ENCODE measurements at regions not wholly inside any gene's neighbourhood (a gene's known extent, or its start where the extent isn't known, plus 50 kb on each side); places are given as distances from the start of the nearest gene placed in this dataset.

GRCh38 chr21:32183396-32183795 lies 95.5 kb downstream of the MIS18A start:
- no peak for DNase-seq (ENCODE audit: low spot score)

GRCh38 chr21:32182449-32182848 lies 96.4 kb downstream of the MIS18A start:
- no peak for DNase-seq (ENCODE audit: low spot score)

GRCh38 chr21:32181457-32181856 lies 97.4 kb downstream of the MIS18A start:
- no peak for DNase-seq (ENCODE audit: low spot score)

- DNase-seq (ENCODE audit: low spot score): no peak
Observed at GRCh38 chr21:32174819-32175218, 104.0 kb downstream of the MIS18A start.

- DNase-seq (ENCODE audit: low spot score): no peak
Observed at GRCh38 chr21:32173121-32173724, 105.6 kb downstream of the MIS18A start.

- DNase-seq (ENCODE audit: low spot score): no peak
Observed at GRCh38 chr21:32172106-32172505, 106.7 kb downstream of the MIS18A start.

GRCh38 chr21:32167513-32167912 lies 111.3 kb downstream of the MIS18A start:
- DNase-seq (ENCODE audit: low spot score): no peak

GRCh38 chr21:32163386-32163785 lies 115.5 kb downstream of the MIS18A start:
- no peak for DNase-seq (ENCODE audit: low spot score)

GRCh38 chr21:32162727-32163320 lies 116.0 kb downstream of the MIS18A start:
- no peak for DNase-seq (ENCODE audit: low spot score)

GRCh38 chr21:32155226-32155625 lies 123.6 kb downstream of the MIS18A start:
- no peak for DNase-seq (ENCODE audit: low spot score)

GRCh38 chr21:32147041-32147440 lies 131.8 kb downstream of the MIS18A start:
- DNase-seq (ENCODE audit: low spot score): no peak

GRCh38 chr21:32144851-32145250 lies 134.0 kb downstream of the MIS18A start:
- no peak for DNase-seq (ENCODE audit: low spot score)

- peak; percentile 66 for DNase-seq (ENCODE audit: low spot score)
Observed at GRCh38 chr21:32143241-32143939, 135.5 kb downstream of the MIS18A start.

GRCh38 chr21:32141318-32141633 lies 137.6 kb downstream of the MIS18A start:
- DNase-seq (ENCODE audit: low spot score): no peak

GRCh38 chr21:32140604-32141317 lies 138.1 kb downstream of the MIS18A start:
- DNase-seq (ENCODE audit: low spot score): peak; percentile 33

- peak; percentile 15 for DNase-seq (ENCODE audit: low spot score)
Observed at GRCh38 chr21:32140151-32140550, 138.7 kb downstream of the MIS18A start.

- DNase-seq (ENCODE audit: low spot score): no peak
Observed at GRCh38 chr21:32138658-32139057, 140.2 kb downstream of the MIS18A start.

GRCh38 chr21:32137931-32138330 lies 140.9 kb downstream of the MIS18A start:
- no peak for DNase-seq (ENCODE audit: low spot score)

GRCh38 chr21:32137266-32137665 lies 141.6 kb downstream of the MIS18A start:
- no peak for DNase-seq (ENCODE audit: low spot score)

- DNase-seq (ENCODE audit: low spot score): no peak
Observed at GRCh38 chr21:32136546-32136945, 142.3 kb downstream of the MIS18A start.

- peak; percentile 76 for DNase-seq (ENCODE audit: low spot score)
Observed at GRCh38 chr21:32135401-32136363, 143.2 kb downstream of the MIS18A start.

All from AG08395 (cell line).